ENCODE measurements at regions not wholly inside any gene's neighbourhood (a gene's known extent, or its start where the extent isn't known, plus 50 kb on each side); places are given as distances from the start of the nearest gene placed in this dataset.

DNA sequence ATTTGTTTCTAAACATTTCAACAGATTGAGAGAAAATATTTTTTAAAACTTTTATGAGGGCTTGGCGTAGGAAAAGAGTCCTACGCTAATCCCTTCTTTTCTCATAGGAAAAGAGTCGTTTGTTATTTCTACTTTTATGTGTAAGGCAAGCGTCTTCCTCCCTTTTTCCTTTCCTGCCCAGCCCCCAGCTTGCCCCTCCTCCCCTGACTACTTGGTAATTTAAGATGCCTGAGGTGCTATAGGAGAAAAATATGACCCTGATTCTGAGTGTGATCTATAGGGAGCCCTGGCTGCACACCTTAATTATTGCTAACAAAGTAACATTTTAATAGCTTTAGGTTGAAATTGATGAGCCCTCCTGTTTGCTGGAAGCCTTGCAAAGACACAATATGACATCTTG is 373.6 kb downstream of the PBX1 start:
- ATAC-seq, result no peak
- no peaks in the 10 kb centered on the region for H3K79me2 ChIP-seq (ENCODE audit: insufficient read depth, low read length)
- no peak overlapping the region for H3K4me3 ChIP-seq (replicated peaks in 1 of 2; ENCODE audit: low read depth in 1 of 2, low read length in 2 of 2)
- no peaks in the 10 kb centered on the region for H3K9me2 ChIP-seq (ENCODE audit: insufficient read depth)
- no peak overlapping the region for H3K27ac ChIP-seq (ENCODE audit: low read depth, low read length)
- BruUV-seq (replicated peaks), result no TSS peak
- no peak for TF ChIP-seq CBX3 (IDR thresholded peaks at IDR 0.05; ENCODE audit: low read depth)
- TF ChIP-seq SIN3A (IDR thresholded peaks at IDR 0.05; ENCODE audit: low read depth), result no peak
- TF ChIP-seq, protein P1, sequence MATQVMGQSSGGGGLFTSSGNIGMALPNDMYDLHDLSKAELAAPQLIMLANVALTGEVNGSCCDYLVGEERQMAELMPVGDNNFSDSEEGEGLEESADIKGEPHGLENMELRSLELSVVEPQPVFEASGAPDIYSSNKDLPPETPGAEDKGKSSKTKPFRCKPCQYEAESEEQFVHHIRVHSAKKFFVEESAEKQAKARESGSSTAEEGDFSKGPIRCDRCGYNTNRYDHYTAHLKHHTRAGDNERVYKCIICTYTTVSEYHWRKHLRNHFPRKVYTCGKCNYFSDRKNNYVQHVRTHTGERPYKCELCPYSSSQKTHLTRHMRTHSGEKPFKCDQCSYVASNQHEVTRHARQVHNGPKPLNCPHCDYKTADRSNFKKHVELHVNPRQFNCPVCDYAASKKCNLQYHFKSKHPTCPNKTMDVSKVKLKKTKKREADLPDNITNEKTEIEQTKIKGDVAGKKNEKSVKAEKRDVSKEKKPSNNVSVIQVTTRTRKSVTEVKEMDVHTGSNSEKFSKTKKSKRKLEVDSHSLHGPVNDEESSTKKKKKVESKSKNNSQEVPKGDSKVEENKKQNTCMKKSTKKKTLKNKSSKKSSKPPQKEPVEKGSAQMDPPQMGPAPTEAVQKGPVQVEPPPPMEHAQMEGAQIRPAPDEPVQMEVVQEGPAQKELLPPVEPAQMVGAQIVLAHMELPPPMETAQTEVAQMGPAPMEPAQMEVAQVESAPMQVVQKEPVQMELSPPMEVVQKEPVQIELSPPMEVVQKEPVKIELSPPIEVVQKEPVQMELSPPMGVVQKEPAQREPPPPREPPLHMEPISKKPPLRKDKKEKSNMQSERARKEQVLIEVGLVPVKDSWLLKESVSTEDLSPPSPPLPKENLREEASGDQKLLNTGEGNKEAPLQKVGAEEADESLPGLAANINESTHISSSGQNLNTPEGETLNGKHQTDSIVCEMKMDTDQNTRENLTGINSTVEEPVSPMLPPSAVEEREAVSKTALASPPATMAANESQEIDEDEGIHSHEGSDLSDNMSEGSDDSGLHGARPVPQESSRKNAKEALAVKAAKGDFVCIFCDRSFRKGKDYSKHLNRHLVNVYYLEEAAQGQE (IDR thresholded peaks at IDR 0.05; ENCODE audit: low read depth), result no peak
- TF ChIP-seq EGR1 (IDR thresholded peaks at IDR 0.05; ENCODE audit: low read depth), result no peak
- TF ChIP-seq, protein P2, sequence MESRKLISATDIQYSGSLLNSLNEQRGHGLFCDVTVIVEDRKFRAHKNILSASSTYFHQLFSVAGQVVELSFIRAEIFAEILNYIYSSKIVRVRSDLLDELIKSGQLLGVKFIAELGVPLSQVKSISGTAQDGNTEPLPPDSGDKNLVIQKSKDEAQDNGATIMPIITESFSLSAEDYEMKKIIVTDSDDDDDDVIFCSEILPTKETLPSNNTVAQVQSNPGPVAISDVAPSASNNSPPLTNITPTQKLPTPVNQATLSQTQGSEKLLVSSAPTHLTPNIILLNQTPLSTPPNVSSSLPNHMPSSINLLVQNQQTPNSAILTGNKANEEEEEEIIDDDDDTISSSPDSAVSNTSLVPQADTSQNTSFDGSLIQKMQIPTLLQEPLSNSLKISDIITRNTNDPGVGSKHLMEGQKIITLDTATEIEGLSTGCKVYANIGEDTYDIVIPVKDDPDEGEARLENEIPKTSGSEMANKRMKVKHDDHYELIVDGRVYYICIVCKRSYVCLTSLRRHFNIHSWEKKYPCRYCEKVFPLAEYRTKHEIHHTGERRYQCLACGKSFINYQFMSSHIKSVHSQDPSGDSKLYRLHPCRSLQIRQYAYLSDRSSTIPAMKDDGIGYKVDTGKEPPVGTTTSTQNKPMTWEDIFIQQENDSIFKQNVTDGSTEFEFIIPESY (IDR thresholded peaks at IDR 0.05; ENCODE audit: extremely low read depth, insufficient replicate concordance, low read length), result no peak
- no peak for TF ChIP-seq EZH2 (IDR thresholded peaks at IDR 0.05)
- no peak for TF ChIP-seq ELF1 (IDR thresholded peaks at IDR 0.05; ENCODE audit: borderline replicate concordance, low read depth)
- TF ChIP-seq, protein P3, sequence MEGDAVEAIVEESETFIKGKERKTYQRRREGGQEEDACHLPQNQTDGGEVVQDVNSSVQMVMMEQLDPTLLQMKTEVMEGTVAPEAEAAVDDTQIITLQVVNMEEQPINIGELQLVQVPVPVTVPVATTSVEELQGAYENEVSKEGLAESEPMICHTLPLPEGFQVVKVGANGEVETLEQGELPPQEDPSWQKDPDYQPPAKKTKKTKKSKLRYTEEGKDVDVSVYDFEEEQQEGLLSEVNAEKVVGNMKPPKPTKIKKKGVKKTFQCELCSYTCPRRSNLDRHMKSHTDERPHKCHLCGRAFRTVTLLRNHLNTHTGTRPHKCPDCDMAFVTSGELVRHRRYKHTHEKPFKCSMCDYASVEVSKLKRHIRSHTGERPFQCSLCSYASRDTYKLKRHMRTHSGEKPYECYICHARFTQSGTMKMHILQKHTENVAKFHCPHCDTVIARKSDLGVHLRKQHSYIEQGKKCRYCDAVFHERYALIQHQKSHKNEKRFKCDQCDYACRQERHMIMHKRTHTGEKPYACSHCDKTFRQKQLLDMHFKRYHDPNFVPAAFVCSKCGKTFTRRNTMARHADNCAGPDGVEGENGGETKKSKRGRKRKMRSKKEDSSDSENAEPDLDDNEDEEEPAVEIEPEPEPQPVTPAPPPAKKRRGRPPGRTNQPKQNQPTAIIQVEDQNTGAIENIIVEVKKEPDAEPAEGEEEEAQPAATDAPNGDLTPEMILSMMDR (IDR thresholded peaks at IDR 0.05 in 2 of 3, conservative IDR thresholded peaks at IDR 0.05 in 1 of 3; ENCODE audit: borderline replicate concordance in 1 of 3, insufficient read depth in 1 of 3, low read depth in 2 of 3, low read length in 2 of 3), result no peak
- no peak for TF ChIP-seq EZH2phosphoT487 (IDR thresholded peaks at IDR 0.05; ENCODE audit: borderline replicate concordance)
- no peak for TF ChIP-seq SP1 (IDR thresholded peaks at IDR 0.05; ENCODE audit: low read depth)
- TF ChIP-seq, protein P4, sequence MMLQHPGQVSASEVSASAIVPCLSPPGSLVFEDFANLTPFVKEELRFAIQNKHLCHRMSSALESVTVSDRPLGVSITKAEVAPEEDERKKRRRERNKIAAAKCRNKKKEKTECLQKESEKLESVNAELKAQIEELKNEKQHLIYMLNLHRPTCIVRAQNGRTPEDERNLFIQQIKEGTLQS (IDR thresholded peaks at IDR 0.05), result no peak
- no peak overlapping the region for H2AFZ ChIP-seq (ENCODE audit: low read depth, low read length, poor library complexity, severe bottlenecking)
- H4K20me1 ChIP-seq (ENCODE audit: insufficient read depth), result no peaks in the 10 kb centered on the region
- H3K9me3 ChIP-seq (ENCODE audit: control insufficient read depth in 1 of 2, insufficient read depth in 1 of 2, low read depth in 1 of 2, low read length in 2 of 2), result no peaks in the 10 kb centered on the region
- intact Hi-C loops (cut with micrococcal nuclease), result loop anchor here (5.0 kb wide), 1 partner anchor 140 kb away; no protein-coding TSS in a partner anchor
- RAD21 ChIA-PET (ENCODE audit: low non-redundant PET in 1 of 2, low total read pairs in 2 of 2, uncharacterized antibody in 2 of 2, unreplicated experiment in 2 of 2), result no interaction called here
- no peak overlapping the region for H3K9ac ChIP-seq (ENCODE audit: low read length)
- H3K4me1 ChIP-seq (ENCODE audit: control insufficient read depth in 1 of 2, insufficient read depth in 2 of 2, low read length in 2 of 2), result no peaks in the 10 kb centered on the region
- CTCF ChIA-PET, result no interaction called here
- H3K36me3 ChIP-seq (ENCODE audit: control insufficient read depth in 1 of 2, insufficient read depth in 2 of 2, low read length in 2 of 2), result no peaks in the 10 kb centered on the region
- H3K4me2 ChIP-seq (ENCODE audit: low read length), result no peak overlapping the region
- DNase-seq (ENCODE audit: low read depth, low spot score), result no peak
- no peaks in the 10 kb centered on the region for H3K27me3 ChIP-seq (ENCODE audit: insufficient read depth, low read length)
- POLR2A ChIA-PET, result no interaction called here

Measured in HCT116 (cell line).